SK-N-SH (cell line): ENCODE measurements at regions not wholly inside any gene's neighbourhood (a gene's known extent, or its start where the extent isn't known, plus 50 kb on each side); places are given as distances from the start of the nearest gene placed in this dataset.

ENCODE experiments used
- CTCF ChIA-PET: fragments of 300-600, 350-600 bp; formaldehyde crosslinking; extraction: SDS; loops from one replicate; lab custom pipeline; 2021; lab: Yijun Ruan, JAX
- POLR2A ChIA-PET: fragments of 350-600 bp; sonication (Branson Sonifier 250); formaldehyde crosslinking; extraction: SDS; loops from one replicate; lab custom pipeline; 2020; ENCODE audit warnings: antibody characterized with exemption, inconsistent platforms; lab: Yijun Ruan, JAX
- DNase-seq: peaks from one replicate; pipeline ENCODE4 v3.0.0; 2012
- H2AFZ ChIP-seq: fragments of 200-600 bp; sonication (generic); 2 replicates; pipeline ENCODE4 v1.8.1; 2016; ENCODE audit warnings: antibody characterized with exemption, mild to moderate bottlenecking, low read depth
- H3F3A ChIP-seq: fragments of 200-600 bp; sonication (generic); replicated peaks from 2 replicates; pipeline ENCODE3; 2016; ENCODE audit warnings: antibody characterized with exemption, mild to moderate bottlenecking; ENCODE audit not compliant: insufficient read depth
- H3K27ac ChIP-seq, 2 experiments: fragments of 200-500 bp in 1 of 2; fragments of 200-600 bp in 1 of 2; sonication (Bioruptor generic) in 1 of 2; sonication (generic), shearing (Covaris generic) in 1 of 2; 2 replicates each; pipeline versions ENCODE4 v1.5.1 to v1.6.1; 2014 to 2016; ENCODE audit warnings: low read depth in 2 of 2, inconsistent platforms in 1 of 2, low read length in 1 of 2, mild to moderate bottlenecking in 1 of 2, mixed read lengths in 1 of 2
- H3K27me3 ChIP-seq: fragments of 200-600 bp; sonication (generic), shearing (Covaris generic); 2 replicates; pipeline ENCODE4 v1.6.1; 2016; ENCODE audit warnings: mixed run types; ENCODE audit not compliant: insufficient read depth
- H3K36me3 ChIP-seq, 2 experiments: fragments of 200-500 bp in 1 of 2; fragments of 200-600 bp in 1 of 2; sonication (Bioruptor generic) in 1 of 2; sonication (generic) in 1 of 2; replicated peaks in 1 of 2; 2 replicates each; pipeline versions ENCODE3 to v1.5.1; 2014 to 2016; ENCODE audit warnings: low read length in 1 of 2, mild to moderate bottlenecking in 1 of 2; ENCODE audit not compliant: insufficient read depth in 2 of 2, control insufficient read depth in 1 of 2
- H3K4me1 ChIP-seq, 2 experiments: fragments of 200-500 bp in 1 of 2; fragments of 200-600 bp in 1 of 2; sonication (Bioruptor generic) in 1 of 2; sonication (generic), shearing (Covaris generic) in 1 of 2; 2 replicates each; pipeline versions ENCODE4 v1.5.1 to v1.6.1; 2014 to 2016; ENCODE audit warnings: low read depth in 1 of 2, low read length in 1 of 2, mixed run types in 1 of 2; ENCODE audit not compliant: insufficient read depth in 2 of 2, control insufficient read depth in 1 of 2
- H3K4me2 ChIP-seq: fragments of 200-600 bp; sonication (generic), shearing (Covaris generic); 2 replicates; pipeline ENCODE4 v1.6.1; 2017; ENCODE audit warnings: mixed run types
- H3K4me3 ChIP-seq, 2 experiments: fragments of 200-500 bp in 1 of 2; fragments of 200-600 bp in 1 of 2; sonication (Bioruptor generic) in 1 of 2; sonication (generic), shearing (Covaris generic) in 1 of 2; 2 replicates each; pipeline versions ENCODE4 v1.5.1 to v1.8.1; 2014 to 2016; ENCODE audit warnings: low read depth in 2 of 2, inconsistent platforms in 1 of 2, low read length in 1 of 2, mild to moderate bottlenecking in 1 of 2, mixed read lengths in 1 of 2, moderate library complexity in 1 of 2
- H3K79me2 ChIP-seq: fragments of 200-600 bp; sonication (generic); 2 replicates; pipeline ENCODE4 v1.8.1; 2017; ENCODE audit warnings: mild to moderate bottlenecking; ENCODE audit not compliant: insufficient read depth
- H3K9ac ChIP-seq: fragments of 200-600 bp; sonication (generic); 2 replicates; pipeline ENCODE4 v1.6.1; 2017; ENCODE audit warnings: mixed run types
- H3K9me2 ChIP-seq: fragments of 200-600 bp; sonication (generic); 2 replicates; pipeline ENCODE4 v1.6.1; 2017; ENCODE audit warnings: mixed run types
- H3K9me3 ChIP-seq: fragments of 200-600 bp; sonication (generic); 2 replicates; pipeline ENCODE4 v1.6.1; 2017; ENCODE audit warnings: mixed run types, mild to moderate bottlenecking, moderate library complexity
- H4K20me1 ChIP-seq: fragments of 200-600 bp; sonication (generic); 2 replicates; pipeline ENCODE4 v1.6.1; 2017; ENCODE audit warnings: mild to moderate bottlenecking, mixed run types; ENCODE audit not compliant: insufficient read depth
- CHD2 ChIP-seq: fragments of 150-350 bp; IDR thresholded peaks from 2 replicates; pipeline ENCODE4 v1.6.1; 2018; ENCODE audit warnings: low read length; ENCODE audit not compliant: partially characterized antibody
- EP300 ChIP-seq, 2 experiments: IDR thresholded peaks; 2 replicates each; pipeline versions ENCODE4 v1.4.0 to v1.6.1; 2012; ENCODE audit warnings: borderline replicate concordance in 1 of 2, low read depth in 1 of 2, low read length in 1 of 2
- FOXJ3 ChIP-seq: sonication (generic); formaldehyde crosslinking; IDR thresholded peaks from 2 replicates; pipeline ENCODE4 v1.5.1; 2020; ENCODE audit warnings: mild to moderate bottlenecking, missing genetic modification reagents
- FOXM1 ChIP-seq: IDR thresholded peaks from 2 replicates; pipeline ENCODE4 v1.4.0; 2012; ENCODE audit warnings: low read depth, mild to moderate bottlenecking
- GATA2 ChIP-seq: sonication (generic); formaldehyde crosslinking; IDR thresholded peaks from 2 replicates; pipeline ENCODE4 v1.5.0; 2020; ENCODE audit warnings: mild to moderate bottlenecking, missing genetic modification reagents
- JUND ChIP-seq: IDR thresholded peaks from 2 replicates; pipeline ENCODE4 v1.4.0; 2012
- MXI1 ChIP-seq: IDR thresholded peaks from 2 replicates; pipeline ENCODE4 v1.6.1; 2012; ENCODE audit warnings: mild to moderate bottlenecking, low read depth, low read length, improper control_type of control experiment
- NFIC ChIP-seq: IDR thresholded peaks from 2 replicates; pipeline ENCODE4 v1.4.0; 2012; ENCODE audit warnings: borderline replicate concordance
- NRF1 ChIP-seq: IDR thresholded peaks from 2 replicates; pipeline ENCODE4 v1.6.1; 2012; ENCODE audit warnings: low read depth, mild to moderate bottlenecking, low read length
- POLR2AphosphoS5 ChIP-seq: IDR thresholded peaks from 2 replicates; pipeline ENCODE4 v1.6.1; 2012; ENCODE audit warnings: low read depth, low read length
- RFX5 ChIP-seq: IDR thresholded peaks from 2 replicates; pipeline ENCODE4 v1.6.1; 2012; ENCODE audit warnings: mild to moderate bottlenecking, improper control_type of control experiment, low read length
- RXRA ChIP-seq: IDR thresholded peaks from 2 replicates; pipeline ENCODE4 v1.4.0; 2012; ENCODE audit warnings: low read depth, mild to moderate bottlenecking, borderline replicate concordance
- SIN3A ChIP-seq: IDR thresholded peaks from 2 replicates; pipeline ENCODE4 v1.6.1; 2012; ENCODE audit warnings: low read depth, mild to moderate bottlenecking, low read length, moderate library complexity, borderline replicate concordance
- SMC3 ChIP-seq: IDR thresholded peaks from 2 replicates; pipeline ENCODE4 v1.6.1; 2012; ENCODE audit warnings: low read depth, low read length, improper control_type of control experiment
- TAF1 ChIP-seq: IDR thresholded peaks from 2 replicates; pipeline ENCODE4 v1.6.1; 2012; ENCODE audit warnings: low read depth, mild to moderate bottlenecking, low read length, moderate library complexity, borderline replicate concordance
- TCF12 ChIP-seq: IDR thresholded peaks from 2 replicates; pipeline ENCODE4 v1.4.0; 2012
- WGBS: methylation state at CpG from one replicate; pipeline ENCODE4 v1.1.6; 2017; ENCODE audit warnings: low lambda C conversion rate; 5-methylcytosine and 5-hydroxymethylcytosine counted together
- TF ChIP-seq, protein P1 (sequence below): IDR thresholded peaks from 2 replicates; pipeline ENCODE4 v1.4.0; 2012; ENCODE audit warnings: low read depth, borderline replicate concordance
- TF ChIP-seq, protein P2 (sequence below): IDR thresholded peaks from 2 replicates; pipeline ENCODE4; 2012
- TF ChIP-seq, protein P3 (sequence below): IDR thresholded peaks from 2 replicates; pipeline ENCODE4 v1.4.0; 2012; ENCODE audit warnings: low read depth, borderline replicate concordance
- TF ChIP-seq, protein P4 (sequence below): fragments of 200-600 bp; sonication (generic); IDR thresholded peaks from 2 replicates; pipeline ENCODE4 v1.6.1; 2017; ENCODE audit warnings: antibody characterized with exemption, mild to moderate bottlenecking, moderate library complexity
- TF ChIP-seq, protein P5 (sequence below): IDR thresholded peaks from 2 replicates; pipeline ENCODE4 v1.4.0; 2012; ENCODE audit warnings: low read depth
- TF ChIP-seq, protein P6 (sequence below): fragments of 150-350 bp; IDR thresholded peaks from 2 replicates; pipeline ENCODE4 v1.6.1; 2016; ENCODE audit warnings: mild to moderate bottlenecking, low read depth, low read length

DNA sequence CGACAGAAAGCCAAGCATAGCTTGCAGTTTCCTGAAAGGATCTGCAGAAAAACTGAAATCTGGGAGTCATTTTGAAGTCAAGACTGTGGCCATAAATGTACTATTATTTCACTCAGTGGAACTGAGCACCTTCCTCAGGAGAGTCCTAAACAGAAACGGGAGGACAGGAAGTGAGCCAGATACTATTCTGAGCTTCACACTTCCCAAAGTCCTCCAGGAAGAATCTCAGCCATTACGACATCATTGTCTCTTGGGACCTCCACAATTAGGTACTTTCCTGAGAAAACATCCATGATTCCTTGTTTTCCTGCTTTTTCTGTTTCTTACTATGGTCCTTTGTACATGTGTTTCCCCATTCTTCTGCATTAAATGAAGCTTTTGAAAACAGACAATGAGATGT, 299.2 kb upstream of the USP25 start:
- WGBS, result 10% methylated on average over 3 of the region's 3 CpGs
- Histone ChIP-seq H3K9me2 (no peaks in the 10 kb centered on the region), H3K27ac (no peak overlapping the region), H3K4me1 (no peaks in the 10 kb centered on the region), H3F3A (no peaks in the 10 kb centered on the region), H3K4me2 (no peak overlapping the region), H3K27me3 (no peaks in the 10 kb centered on the region), H3K36me3 (no peaks in the 10 kb centered on the region), H3K9ac (no peak overlapping the region), H3K4me3 (no peak overlapping the region), H3K9me3 (no peaks in the 10 kb centered on the region), H3K79me2 (no peaks in the 10 kb centered on the region), H4K20me1 (no peaks in the 10 kb centered on the region), H2AFZ (no peak overlapping the region)
- ChIA-PET CTCF (interaction anchor here (0.6 to 1.5 kb wide), 2 partner anchors 162 to 481 kb away, joined by 3 read pairs; no protein-coding TSS in a partner anchor), POLR2A (no interaction called here)
- no peak for DNase-seq
- TF ChIP-seq, protein P1, sequence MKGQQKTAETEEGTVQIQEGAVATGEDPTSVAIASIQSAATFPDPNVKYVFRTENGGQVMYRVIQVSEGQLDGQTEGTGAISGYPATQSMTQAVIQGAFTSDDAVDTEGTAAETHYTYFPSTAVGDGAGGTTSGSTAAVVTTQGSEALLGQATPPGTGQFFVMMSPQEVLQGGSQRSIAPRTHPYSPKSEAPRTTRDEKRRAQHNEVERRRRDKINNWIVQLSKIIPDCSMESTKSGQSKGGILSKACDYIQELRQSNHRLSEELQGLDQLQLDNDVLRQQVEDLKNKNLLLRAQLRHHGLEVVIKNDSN, result no peak
- TF ChIP-seq SIN3A (no peak), RXRA (no peak), TCF12 (no peak), GATA2 (CRISPR knock-in tag) (no peak), TAF1 (no peak), MXI1 (no peak), NRF1 (no peak)
- TF ChIP-seq, protein P2, sequence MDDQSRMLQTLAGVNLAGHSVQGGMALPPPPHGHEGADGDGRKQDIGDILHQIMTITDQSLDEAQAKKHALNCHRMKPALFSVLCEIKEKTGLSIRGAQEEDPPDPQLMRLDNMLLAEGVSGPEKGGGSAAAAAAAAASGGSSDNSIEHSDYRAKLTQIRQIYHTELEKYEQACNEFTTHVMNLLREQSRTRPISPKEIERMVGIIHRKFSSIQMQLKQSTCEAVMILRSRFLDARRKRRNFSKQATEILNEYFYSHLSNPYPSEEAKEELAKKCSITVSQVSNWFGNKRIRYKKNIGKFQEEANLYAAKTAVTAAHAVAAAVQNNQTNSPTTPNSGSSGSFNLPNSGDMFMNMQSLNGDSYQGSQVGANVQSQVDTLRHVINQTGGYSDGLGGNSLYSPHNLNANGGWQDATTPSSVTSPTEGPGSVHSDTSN, result no peak

DNA sequence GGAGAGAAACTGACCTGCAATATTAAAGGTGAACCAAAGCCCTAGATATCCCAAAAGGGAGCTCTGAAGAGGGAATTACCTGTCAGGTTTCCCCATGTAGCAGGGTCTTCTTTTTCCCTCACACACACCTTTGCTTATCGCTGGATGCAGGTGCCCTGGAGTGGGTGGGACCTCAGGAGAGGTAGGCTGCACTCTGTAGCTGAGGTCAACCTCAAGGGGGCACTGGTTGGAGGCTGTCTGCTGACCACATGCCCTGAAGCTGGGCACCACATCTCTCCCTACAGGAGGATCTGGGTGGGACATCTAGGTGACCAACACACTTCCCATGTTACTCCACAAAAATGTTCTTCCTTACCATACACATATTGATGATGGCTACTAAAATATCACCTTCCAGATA, 298.7 kb upstream of the USP25 start:
- Histone ChIP-seq H3K9me2 (no peaks in the 10 kb centered on the region), H3K79me2 (no peaks in the 10 kb centered on the region), H3K27ac (no peak overlapping the region), H3K4me1 (no peaks in the 10 kb centered on the region), H2AFZ (no peak overlapping the region), H3F3A (no peaks in the 10 kb centered on the region), H3K27me3 (no peaks in the 10 kb centered on the region), H3K4me2 (no peak overlapping the region), H3K4me3 (no peak overlapping the region), H3K36me3 (no peaks in the 10 kb centered on the region), H4K20me1 (no peaks in the 10 kb centered on the region), H3K9me3 (no peaks in the 10 kb centered on the region), H3K9ac (no peak overlapping the region)
- 0% methylated on average over 1 of the region's 1 CpG for WGBS
- ChIA-PET POLR2A (no interaction called here), CTCF (interaction anchor here (1.1 to 1.5 kb wide), 2 partner anchors 52 to 161 kb away, joined by 3 read pairs; no protein-coding TSS in a partner anchor)
- no peak for DNase-seq
- no peak for TF ChIP-seq FOXM1
- TF ChIP-seq, protein P1, result no peak
- TF ChIP-seq, protein P3, sequence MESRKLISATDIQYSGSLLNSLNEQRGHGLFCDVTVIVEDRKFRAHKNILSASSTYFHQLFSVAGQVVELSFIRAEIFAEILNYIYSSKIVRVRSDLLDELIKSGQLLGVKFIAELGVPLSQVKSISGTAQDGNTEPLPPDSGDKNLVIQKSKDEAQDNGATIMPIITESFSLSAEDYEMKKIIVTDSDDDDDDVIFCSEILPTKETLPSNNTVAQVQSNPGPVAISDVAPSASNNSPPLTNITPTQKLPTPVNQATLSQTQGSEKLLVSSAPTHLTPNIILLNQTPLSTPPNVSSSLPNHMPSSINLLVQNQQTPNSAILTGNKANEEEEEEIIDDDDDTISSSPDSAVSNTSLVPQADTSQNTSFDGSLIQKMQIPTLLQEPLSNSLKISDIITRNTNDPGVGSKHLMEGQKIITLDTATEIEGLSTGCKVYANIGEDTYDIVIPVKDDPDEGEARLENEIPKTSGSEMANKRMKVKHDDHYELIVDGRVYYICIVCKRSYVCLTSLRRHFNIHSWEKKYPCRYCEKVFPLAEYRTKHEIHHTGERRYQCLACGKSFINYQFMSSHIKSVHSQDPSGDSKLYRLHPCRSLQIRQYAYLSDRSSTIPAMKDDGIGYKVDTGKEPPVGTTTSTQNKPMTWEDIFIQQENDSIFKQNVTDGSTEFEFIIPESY, result no peak
- TF ChIP-seq SMC3, result no peak
- TF ChIP-seq TCF12, result no peak
- no peak for TF ChIP-seq CHD2
- TF ChIP-seq, protein P4, sequence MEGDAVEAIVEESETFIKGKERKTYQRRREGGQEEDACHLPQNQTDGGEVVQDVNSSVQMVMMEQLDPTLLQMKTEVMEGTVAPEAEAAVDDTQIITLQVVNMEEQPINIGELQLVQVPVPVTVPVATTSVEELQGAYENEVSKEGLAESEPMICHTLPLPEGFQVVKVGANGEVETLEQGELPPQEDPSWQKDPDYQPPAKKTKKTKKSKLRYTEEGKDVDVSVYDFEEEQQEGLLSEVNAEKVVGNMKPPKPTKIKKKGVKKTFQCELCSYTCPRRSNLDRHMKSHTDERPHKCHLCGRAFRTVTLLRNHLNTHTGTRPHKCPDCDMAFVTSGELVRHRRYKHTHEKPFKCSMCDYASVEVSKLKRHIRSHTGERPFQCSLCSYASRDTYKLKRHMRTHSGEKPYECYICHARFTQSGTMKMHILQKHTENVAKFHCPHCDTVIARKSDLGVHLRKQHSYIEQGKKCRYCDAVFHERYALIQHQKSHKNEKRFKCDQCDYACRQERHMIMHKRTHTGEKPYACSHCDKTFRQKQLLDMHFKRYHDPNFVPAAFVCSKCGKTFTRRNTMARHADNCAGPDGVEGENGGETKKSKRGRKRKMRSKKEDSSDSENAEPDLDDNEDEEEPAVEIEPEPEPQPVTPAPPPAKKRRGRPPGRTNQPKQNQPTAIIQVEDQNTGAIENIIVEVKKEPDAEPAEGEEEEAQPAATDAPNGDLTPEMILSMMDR, result no peak
- TF ChIP-seq, protein P5, sequence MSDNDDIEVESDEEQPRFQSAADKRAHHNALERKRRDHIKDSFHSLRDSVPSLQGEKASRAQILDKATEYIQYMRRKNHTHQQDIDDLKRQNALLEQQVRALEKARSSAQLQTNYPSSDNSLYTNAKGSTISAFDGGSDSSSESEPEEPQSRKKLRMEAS, result no peak
- no peak for TF ChIP-seq RFX5
- TF ChIP-seq FOXJ3 (CRISPR knock-in tag), result no peak
- TF ChIP-seq, protein P6, sequence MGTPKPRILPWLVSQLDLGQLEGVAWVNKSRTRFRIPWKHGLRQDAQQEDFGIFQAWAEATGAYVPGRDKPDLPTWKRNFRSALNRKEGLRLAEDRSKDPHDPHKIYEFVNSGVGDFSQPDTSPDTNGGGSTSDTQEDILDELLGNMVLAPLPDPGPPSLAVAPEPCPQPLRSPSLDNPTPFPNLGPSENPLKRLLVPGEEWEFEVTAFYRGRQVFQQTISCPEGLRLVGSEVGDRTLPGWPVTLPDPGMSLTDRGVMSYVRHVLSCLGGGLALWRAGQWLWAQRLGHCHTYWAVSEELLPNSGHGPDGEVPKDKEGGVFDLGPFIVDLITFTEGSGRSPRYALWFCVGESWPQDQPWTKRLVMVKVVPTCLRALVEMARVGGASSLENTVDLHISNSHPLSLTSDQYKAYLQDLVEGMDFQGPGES, result no peak
- no peak for TF ChIP-seq EP300 (IDR thresholded peaks at IDR 0.05; ENCODE audit: borderline replicate concordance in 1 of 2, low read depth in 1 of 2, low read length in 1 of 2)
- no peak for TF ChIP-seq JUND
- no peak for TF ChIP-seq NFIC
- no peak for TF ChIP-seq POLR2AphosphoS5
